ENCODE measurements at regions not wholly inside any gene's neighbourhood (a gene's known extent, or its start where the extent isn't known, plus 50 kb on each side); places are given as distances from the start of the nearest gene placed in this dataset.

- TF ChIP-seq CTCF (IDR thresholded peaks at IDR 0.05), result no peak
- no peak for TF ChIP-seq EP300 (IDR thresholded peaks at IDR 0.05; ENCODE audit: low read depth)
- TF ChIP-seq POLR2AphosphoS5 (IDR thresholded peaks at IDR 0.05), result no peak
These were observed 100.5 kb downstream of the TEX35 start for GRCh38 chr1:178613271-178613945.
